ENCODE measurements at regions not wholly inside any gene's neighbourhood (a gene's known extent, or its start where the extent isn't known, plus 50 kb on each side); places are given as distances from the start of the nearest gene placed in this dataset.

GRCh38 chr2:195038153-195038552 is 618.9 kb upstream of the SLC39A10 start:
- no peaks in the 10 kb centered on the region for H3K4me1 ChIP-seq (ENCODE audit: insufficient read depth, low read length)
- DNase-seq (no peak), ATAC-seq (no peak)
- TF ChIP-seq EZH2phosphoT487 (IDR thresholded peaks at IDR 0.05; ENCODE audit: borderline replicate concordance, low read length) (no peak), EZH2 (IDR thresholded peaks at IDR 0.05; ENCODE audit: low read length, unreplicated experiment) (no peak), CTCF (conservative IDR thresholded peaks at IDR 0.05; ENCODE audit: low read depth, low read length) (no peak)
- intact Hi-C loops (cut with micrococcal nuclease) = loop anchor here (10.0 kb wide), 1 partner anchor 267 kb away; no protein-coding TSS in a partner anchor
- H3K9me2 ChIP-seq (replicated peaks; ENCODE audit: low read length) = no peaks in the 10 kb centered on the region
- H3K27me3 ChIP-seq (ENCODE audit: low read length) = no peaks in the 10 kb centered on the region
- ChIA-PET POLR2A (ENCODE audit: unreplicated experiment) (no interaction called here), CTCF (no interaction called here)
- no peaks in the 10 kb centered on the region for H3F3A ChIP-seq (ENCODE audit: low read length, unreplicated experiment)
- no peak overlapping the region for H3K4me3 ChIP-seq (ENCODE audit: low read length)
- H3K4me2 ChIP-seq (ENCODE audit: low read length) = no peak overlapping the region
- BruUV-seq (replicated peaks) = no TSS peak
- no peak overlapping the region for H3K27ac ChIP-seq (ENCODE audit: low read length)
- no peak overlapping the region for H2AFZ ChIP-seq (ENCODE audit: low read length)
- no peak overlapping the region for H3K9ac ChIP-seq (ENCODE audit: low read length)
- no peaks in the 10 kb centered on the region for H3K79me2 ChIP-seq (ENCODE audit: low read length)
- H4K20me1 ChIP-seq (ENCODE audit: low read length) = no peaks in the 10 kb centered on the region
- no peaks in the 10 kb centered on the region for H3K36me3 ChIP-seq (ENCODE audit: low read depth, low read length)
- H3K9me3 ChIP-seq (ENCODE audit: low read length) = no peaks in the 10 kb centered on the region

GRCh38 chr2:195037045-195037444 is 620.0 kb upstream of the SLC39A10 start:
- H3F3A ChIP-seq (ENCODE audit: low read length, unreplicated experiment) = no peaks in the 10 kb centered on the region
- H2AFZ ChIP-seq (ENCODE audit: low read length) = no peak overlapping the region
- H3K9ac ChIP-seq (ENCODE audit: low read length) = no peak overlapping the region
- H3K36me3 ChIP-seq (ENCODE audit: low read depth, low read length) = no peaks in the 10 kb centered on the region
- intact Hi-C loops (cut with micrococcal nuclease) = loop anchor here (10.0 kb wide), 1 partner anchor 268 kb away; no protein-coding TSS in a partner anchor
- H3K27ac ChIP-seq (ENCODE audit: low read length) = no peak overlapping the region
- no TSS peak for BruUV-seq (replicated peaks)
- no peaks in the 10 kb centered on the region for H3K4me1 ChIP-seq (ENCODE audit: insufficient read depth, low read length)
- no peak for DNase-seq
- H3K79me2 ChIP-seq (ENCODE audit: low read length) = no peaks in the 10 kb centered on the region
- no peaks in the 10 kb centered on the region for H3K9me3 ChIP-seq (ENCODE audit: low read length)
- H3K27me3 ChIP-seq (ENCODE audit: low read length) = no peaks in the 10 kb centered on the region
- TF ChIP-seq EZH2phosphoT487 (IDR thresholded peaks at IDR 0.05; ENCODE audit: borderline replicate concordance, low read length) = no peak
- TF ChIP-seq CTCF (conservative IDR thresholded peaks at IDR 0.05; ENCODE audit: low read depth, low read length) = no peak
- TF ChIP-seq EZH2 (IDR thresholded peaks at IDR 0.05; ENCODE audit: low read length, unreplicated experiment) = no peak
- CTCF ChIA-PET = no interaction called here
- H3K9me2 ChIP-seq (replicated peaks; ENCODE audit: low read length) = no peaks in the 10 kb centered on the region
- H4K20me1 ChIP-seq (ENCODE audit: low read length) = no peaks in the 10 kb centered on the region
- H3K4me3 ChIP-seq (ENCODE audit: low read length) = no peak overlapping the region
- H3K4me2 ChIP-seq (ENCODE audit: low read length) = no peak overlapping the region
- POLR2A ChIA-PET (ENCODE audit: unreplicated experiment) = no interaction called here
- no peak for ATAC-seq

GRCh38 chr2:195031411-195031810 is 625.6 kb upstream of the SLC39A10 start:
- H3K27ac ChIP-seq (ENCODE audit: low read length) = no peak overlapping the region
- POLR2A ChIA-PET (ENCODE audit: unreplicated experiment) = no interaction called here
- H3K79me2 ChIP-seq (ENCODE audit: low read length) = no peaks in the 10 kb centered on the region
- H3K9ac ChIP-seq (ENCODE audit: low read length) = no peak overlapping the region
- no peak overlapping the region for H3K4me2 ChIP-seq (ENCODE audit: low read length)
- ATAC-seq (no peak), DNase-seq (no peak)
- no peaks in the 10 kb centered on the region for H4K20me1 ChIP-seq (ENCODE audit: low read length)
- no peak overlapping the region for H3K4me3 ChIP-seq (ENCODE audit: low read length)
- CTCF ChIA-PET = no interaction called here
- intact Hi-C loops (cut with micrococcal nuclease) = loop anchor here (10.0 kb wide), 1 partner anchor 273 kb away; no protein-coding TSS in a partner anchor
- no peaks in the 10 kb centered on the region for H3F3A ChIP-seq (ENCODE audit: low read length, unreplicated experiment)
- no peaks in the 10 kb centered on the region for H3K9me3 ChIP-seq (ENCODE audit: low read length)
- 0 out of 2 replicates have a peak, but pooled peaks cover 5% of the 10 kb centered on the region for H3K4me1 ChIP-seq (ENCODE audit: insufficient read depth, low read length)
- no peak overlapping the region for H2AFZ ChIP-seq (ENCODE audit: low read length)
- no TSS peak for BruUV-seq (replicated peaks)
- TF ChIP-seq EZH2 (IDR thresholded peaks at IDR 0.05; ENCODE audit: low read length, unreplicated experiment) (no peak), EZH2phosphoT487 (IDR thresholded peaks at IDR 0.05; ENCODE audit: borderline replicate concordance, low read length) (no peak), CTCF (conservative IDR thresholded peaks at IDR 0.05; ENCODE audit: low read depth, low read length) (no peak)
- no peaks in the 10 kb centered on the region for H3K27me3 ChIP-seq (ENCODE audit: low read length)
- no peaks in the 10 kb centered on the region for H3K9me2 ChIP-seq (replicated peaks; ENCODE audit: low read length)
- H3K36me3 ChIP-seq (ENCODE audit: low read depth, low read length) = no peaks in the 10 kb centered on the region
